ENCODE measurements at regions not wholly inside any gene's neighbourhood (a gene's known extent, or its start where the extent isn't known, plus 50 kb on each side); places are given as distances from the start of the nearest gene placed in this dataset.

DNA sequence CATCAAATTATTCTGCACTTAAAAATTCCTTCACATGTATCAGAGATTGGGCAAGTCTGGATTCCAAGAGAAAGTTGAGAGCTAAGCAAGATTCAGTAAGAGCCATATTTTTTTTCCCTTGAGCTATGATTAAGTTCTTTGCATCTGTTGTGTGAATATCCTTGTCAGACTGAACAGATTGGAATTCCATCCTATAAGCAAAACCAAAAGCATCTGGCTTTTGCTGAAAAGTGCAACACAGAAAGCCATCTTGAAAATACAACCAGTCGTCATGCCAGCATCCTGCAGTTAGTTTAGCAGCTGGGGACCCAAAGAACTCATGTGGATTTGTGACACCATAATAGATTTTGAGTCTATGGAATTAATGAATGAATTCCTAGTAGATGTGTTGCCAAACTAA, 316.9 kb downstream of the MTRR start:
- Histone ChIP-seq H3K36me3 (ENCODE audit: insufficient read depth, low read length) (no peaks in the 10 kb centered on the region), H3K27ac (ENCODE audit: low read depth, low read length) (no peak overlapping the region), H3K4me1 (ENCODE audit: insufficient read depth, low read length) (no peaks in the 10 kb centered on the region), H3K27me3 (ENCODE audit: insufficient read depth, low read length) (no peaks in the 10 kb centered on the region), H3K4me3 (ENCODE audit: low read length in 2 of 2) (no peak overlapping the region), H3K9me3 (ENCODE audit: control insufficient read depth in 1 of 2, low read length in 2 of 2) (no peaks in the 10 kb centered on the region)
- no peak overlapping the region for H3K27ac Mint-ChIP-seq
- H3K4me3 Mint-ChIP-seq = no peak overlapping the region
- POLR2A ChIA-PET (ENCODE audit: partially characterized antibody) = no interaction called here
- CTCF ChIA-PET (ENCODE audit: partially characterized antibody) = no interaction called here
- DNase-seq = no peak
- intact Hi-C loops (cut with micrococcal nuclease) = no loop called here
- peaks cover 0 to 8% (median under 1%) of the 10 kb centered on the region in 8 donors for H3K9me3 Mint-ChIP-seq
- no peaks in the 10 kb centered on the region for H3K27me3 Mint-ChIP-seq
- no peaks in the 10 kb centered on the region for H3K36me3 Mint-ChIP-seq
- no peaks in the 10 kb centered on the region for H3K4me1 Mint-ChIP-seq

DNA sequence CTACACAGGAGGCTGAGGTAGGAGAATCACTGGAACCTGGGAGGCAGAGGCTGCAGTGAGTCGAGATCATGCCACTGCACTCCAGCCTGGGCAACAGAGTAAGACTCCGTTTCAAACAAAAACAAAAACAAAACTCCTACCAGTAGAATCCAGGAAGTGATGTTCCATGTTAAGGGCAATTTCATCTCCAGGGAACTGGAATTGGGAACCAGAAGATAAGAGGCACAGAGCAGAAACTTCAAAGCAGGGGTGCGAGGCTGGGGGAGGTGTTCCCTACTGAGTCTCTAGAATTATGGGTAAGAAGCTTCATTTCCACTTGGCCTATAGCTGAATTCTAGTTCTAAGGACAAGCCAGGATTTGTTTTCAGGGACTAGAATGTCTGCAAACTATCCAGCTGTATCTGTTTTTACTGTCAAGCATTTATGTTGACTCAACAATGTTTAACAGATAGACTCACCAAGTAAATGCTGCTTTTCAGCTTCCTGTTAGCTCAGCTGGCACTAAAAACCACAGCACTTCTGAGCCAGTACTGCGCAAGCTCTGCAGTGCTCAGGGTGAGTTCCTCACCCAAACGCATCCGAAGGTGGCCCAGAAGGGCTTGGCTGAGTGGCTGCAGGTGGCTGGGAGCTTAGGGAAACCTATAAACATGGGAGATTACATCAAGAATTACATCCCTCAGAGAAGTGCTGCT, 320.1 kb downstream of the MTRR start:
- intact Hi-C loops (cut with micrococcal nuclease) = no loop called here
- H3K27me3 ChIP-seq (ENCODE audit: insufficient read depth, low read length) = no peaks in the 10 kb centered on the region
- H3K27me3 Mint-ChIP-seq = no peaks in the 10 kb centered on the region
- no peaks in the 10 kb centered on the region for H3K36me3 Mint-ChIP-seq
- peak overlapping the region in 1 of 7 donors; percentile 34 for H3K27ac Mint-ChIP-seq
- no peak for DNase-seq
- peaks cover 0 to 8% (median 2%) of the 10 kb centered on the region in 8 donors for H3K9me3 Mint-ChIP-seq
- no peaks in the 10 kb centered on the region for H3K36me3 ChIP-seq (ENCODE audit: insufficient read depth, low read length)
- ChIA-PET POLR2A (ENCODE audit: partially characterized antibody) (no interaction called here), CTCF (ENCODE audit: partially characterized antibody) (no interaction called here)
- no peak overlapping the region for H3K4me3 Mint-ChIP-seq
- H3K4me1 ChIP-seq (ENCODE audit: insufficient read depth, low read length) = no peaks in the 10 kb centered on the region
- no peaks in the 10 kb centered on the region for H3K9me3 ChIP-seq (ENCODE audit: control insufficient read depth in 1 of 2, low read length in 2 of 2)
- H3K4me1 Mint-ChIP-seq = no peaks in the 10 kb centered on the region
- H3K4me3 ChIP-seq (ENCODE audit: low read length in 2 of 2) = no peak overlapping the region
- H3K27ac ChIP-seq (ENCODE audit: low read depth, low read length) = no peak overlapping the region

DNA sequence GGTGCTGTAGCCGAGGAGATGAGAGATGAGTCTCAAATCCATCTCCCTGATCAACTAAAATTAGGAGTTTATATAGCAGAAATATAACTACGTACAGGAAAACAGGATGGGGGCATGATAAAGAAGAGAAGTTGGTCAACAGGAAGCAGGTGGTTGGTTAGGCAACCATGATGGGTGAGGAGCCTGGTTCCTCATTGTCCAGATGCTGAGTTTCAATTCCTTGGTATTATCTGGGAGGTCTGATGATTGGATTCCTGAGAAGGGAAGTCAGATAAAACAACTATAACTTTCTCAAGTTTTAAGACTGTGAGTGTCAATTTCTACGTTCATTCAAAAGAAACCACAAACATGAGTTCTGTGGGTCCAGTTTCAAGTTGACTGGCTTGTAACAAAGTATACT, 323.9 kb downstream of the MTRR start:
- Histone ChIP-seq H3K27ac (ENCODE audit: low read depth, low read length) (no peak overlapping the region), H3K4me1 (ENCODE audit: insufficient read depth, low read length) (no peaks in the 10 kb centered on the region), H3K9me3 (ENCODE audit: control insufficient read depth in 1 of 2, low read length in 2 of 2) (no peaks in the 10 kb centered on the region), H3K4me3 (ENCODE audit: low read length in 2 of 2) (no peak overlapping the region), H3K36me3 (ENCODE audit: insufficient read depth, low read length) (no peaks in the 10 kb centered on the region), H3K27me3 (ENCODE audit: insufficient read depth, low read length) (no peaks in the 10 kb centered on the region)
- H3K27me3 Mint-ChIP-seq = no peaks in the 10 kb centered on the region
- CTCF ChIA-PET (ENCODE audit: partially characterized antibody) = no interaction called here
- intact Hi-C loops (cut with micrococcal nuclease) = no loop called here
- no peak for DNase-seq
- H3K27ac Mint-ChIP-seq = no peak overlapping the region
- no peaks in the 10 kb centered on the region for H3K4me1 Mint-ChIP-seq
- H3K36me3 Mint-ChIP-seq = no peaks in the 10 kb centered on the region
- peaks cover 0 to 8% (median under 1%) of the 10 kb centered on the region in 8 donors for H3K9me3 Mint-ChIP-seq
- POLR2A ChIA-PET (ENCODE audit: partially characterized antibody) = no interaction called here
- H3K4me3 Mint-ChIP-seq = no peak overlapping the region

DNA sequence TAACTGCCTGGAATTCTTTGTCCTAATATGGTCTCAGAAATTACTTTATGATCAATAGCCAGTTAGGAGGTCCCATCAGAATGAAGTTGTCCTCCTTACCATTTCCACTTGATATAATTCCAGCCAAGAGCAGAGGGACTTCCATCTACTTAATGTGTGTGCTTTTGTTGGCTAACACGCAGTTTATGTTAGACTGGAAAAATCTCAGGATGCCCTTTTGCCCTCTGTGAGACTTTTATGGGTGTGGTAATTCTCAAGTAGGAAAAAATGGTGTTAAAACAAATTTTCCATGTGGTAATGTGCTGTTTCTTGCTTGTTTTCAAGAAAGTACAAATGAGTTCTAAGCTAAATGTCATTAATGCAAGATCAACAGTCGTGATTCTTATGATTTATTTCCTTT, 327.1 kb downstream of the MTRR start:
- no peaks in the 10 kb centered on the region for H3K27me3 ChIP-seq (ENCODE audit: insufficient read depth, low read length)
- H3K27me3 Mint-ChIP-seq = no peaks in the 10 kb centered on the region
- H3K27ac ChIP-seq (ENCODE audit: low read depth, low read length) = no peak overlapping the region
- ChIA-PET POLR2A (ENCODE audit: partially characterized antibody) (no interaction called here), CTCF (ENCODE audit: partially characterized antibody) (no interaction called here)
- no peaks in the 10 kb centered on the region for H3K4me1 Mint-ChIP-seq
- H3K4me3 Mint-ChIP-seq = no peak overlapping the region
- intact Hi-C loops (cut with micrococcal nuclease) = no loop called here
- no peaks in the 10 kb centered on the region for H3K36me3 Mint-ChIP-seq
- H3K9me3 ChIP-seq (ENCODE audit: control insufficient read depth in 1 of 2, low read length in 2 of 2) = no peaks in the 10 kb centered on the region
- peaks cover 0 to 8% (median 2%) of the 10 kb centered on the region in 8 donors for H3K9me3 Mint-ChIP-seq
- H3K4me3 ChIP-seq (ENCODE audit: low read length in 2 of 2) = no peak overlapping the region
- DNase-seq = no peak
- H3K27ac Mint-ChIP-seq = no peak overlapping the region
- no peaks in the 10 kb centered on the region for H3K36me3 ChIP-seq (ENCODE audit: insufficient read depth, low read length)
- no peaks in the 10 kb centered on the region for H3K4me1 ChIP-seq (ENCODE audit: insufficient read depth, low read length)

DNA sequence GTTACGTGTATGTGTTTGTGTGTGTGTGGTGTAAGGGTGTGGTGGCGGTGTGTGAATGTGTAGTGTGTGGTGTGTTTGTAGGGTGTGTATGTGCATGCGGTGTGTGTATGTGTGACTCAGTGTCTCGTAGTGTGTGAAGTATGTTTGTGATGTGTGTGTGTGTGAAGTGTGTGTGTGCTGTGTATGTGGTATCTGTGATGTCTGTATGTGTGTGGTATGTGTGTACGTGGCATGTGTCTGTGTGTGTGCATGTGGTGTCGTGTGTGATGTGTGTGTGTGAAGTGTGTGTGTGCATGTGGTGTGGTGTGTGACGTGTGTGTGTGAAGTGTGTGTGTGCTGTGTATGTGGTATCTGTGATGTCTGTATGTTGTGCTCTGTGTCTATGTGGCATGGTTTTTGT, 339.4 kb downstream of the MTRR start:
- H3K27ac Mint-ChIP-seq = no peak overlapping the region
- no peak overlapping the region for H3K4me3 ChIP-seq (ENCODE audit: low read length in 2 of 2)
- no peak for DNase-seq
- intact Hi-C loops (cut with micrococcal nuclease) = no loop called here
- POLR2A ChIA-PET (ENCODE audit: partially characterized antibody) = no interaction called here
- no peaks in the 10 kb centered on the region for H3K4me1 Mint-ChIP-seq
- no peaks in the 10 kb centered on the region for H3K27me3 ChIP-seq (ENCODE audit: insufficient read depth, low read length)
- H3K4me1 ChIP-seq (ENCODE audit: insufficient read depth, low read length) = no peaks in the 10 kb centered on the region
- no peak overlapping the region for H3K27ac ChIP-seq (ENCODE audit: low read depth, low read length)
- no peaks in the 10 kb centered on the region for H3K9me3 ChIP-seq (ENCODE audit: control insufficient read depth in 1 of 2, low read length in 2 of 2)
- no peaks in the 10 kb centered on the region for H3K36me3 Mint-ChIP-seq
- H3K36me3 ChIP-seq (ENCODE audit: insufficient read depth, low read length) = no peaks in the 10 kb centered on the region
- CTCF ChIA-PET (ENCODE audit: partially characterized antibody) = no interaction called here
- no peaks in the 10 kb centered on the region for H3K27me3 Mint-ChIP-seq
- H3K4me3 Mint-ChIP-seq = no peak overlapping the region
- H3K9me3 Mint-ChIP-seq = peaks cover 0 to 23% (median 5%) of the 10 kb centered on the region in 8 donors

- no peaks in the 10 kb centered on the region for H3K36me3 ChIP-seq (ENCODE audit: insufficient read depth, low read length)
- Mint-ChIP-seq H3K9me3 (peaks cover 0 to 13% (median 0%) of the 10 kb centered on the region in 8 donors), H3K4me1 (no peaks in the 10 kb centered on the region), H3K27me3 (no peaks in the 10 kb centered on the region), H3K4me3 (no peak overlapping the region), H3K27ac (peak overlapping the region in 1 of 7 donors; percentile 6), H3K36me3 (no peaks in the 10 kb centered on the region)
- no peak overlapping the region for H3K27ac ChIP-seq (ENCODE audit: low read depth, low read length)
- intact Hi-C loops (cut with micrococcal nuclease) = no loop called here
- ChIA-PET POLR2A (ENCODE audit: partially characterized antibody) (no interaction called here), CTCF (ENCODE audit: partially characterized antibody) (no interaction called here)
- H3K9me3 ChIP-seq (ENCODE audit: control insufficient read depth in 1 of 2, low read length in 2 of 2) = no peaks in the 10 kb centered on the region
- no peaks in the 10 kb centered on the region for H3K4me1 ChIP-seq (ENCODE audit: insufficient read depth, low read length)
- H3K4me3 ChIP-seq (ENCODE audit: low read length in 2 of 2) = no peak overlapping the region
- DNase-seq = no peak
- H3K27me3 ChIP-seq (ENCODE audit: insufficient read depth, low read length) = no peaks in the 10 kb centered on the region
Observed at GRCh38 chr5:8209500-8209899, 340.6 kb downstream of the MTRR start.

GRCh38 chr5:8213701-8214240, 344.8 kb downstream of the MTRR start:
- Histone ChIP-seq H3K27me3 (ENCODE audit: insufficient read depth, low read length) (no peaks in the 10 kb centered on the region), H3K36me3 (ENCODE audit: insufficient read depth, low read length) (no peaks in the 10 kb centered on the region), H3K4me1 (ENCODE audit: insufficient read depth, low read length) (no peaks in the 10 kb centered on the region), H3K27ac (ENCODE audit: low read depth, low read length) (no peak overlapping the region), H3K4me3 (ENCODE audit: low read length in 2 of 2) (no peak overlapping the region), H3K9me3 (ENCODE audit: control insufficient read depth in 1 of 2, low read length in 2 of 2) (no peaks in the 10 kb centered on the region)
- ChIA-PET CTCF (ENCODE audit: partially characterized antibody) (no interaction called here), POLR2A (ENCODE audit: partially characterized antibody) (no interaction called here)
- H3K4me1 Mint-ChIP-seq = no peaks in the 10 kb centered on the region
- peaks cover 0 to 5% (median 0%) of the 10 kb centered on the region in 8 donors for H3K9me3 Mint-ChIP-seq
- no peak for DNase-seq
- no peaks in the 10 kb centered on the region for H3K36me3 Mint-ChIP-seq
- H3K4me3 Mint-ChIP-seq = no peak overlapping the region
- intact Hi-C loops (cut with micrococcal nuclease) = no loop called here
- no peak overlapping the region for H3K27ac Mint-ChIP-seq
- H3K27me3 Mint-ChIP-seq = no peaks in the 10 kb centered on the region

All from CD4-positive, alpha-beta memory T cell (primary cell).